Skin epidermis (tissue), 12 donors: ENCODE measurements at regions not wholly inside any gene's neighbourhood (a gene's known extent, or its start where the extent isn't known, plus 50 kb on each side); places are given as distances from the start of the nearest gene placed in this dataset.
"Not testable (repeated sequence)": the region's sequence is repeated elsewhere in the genome, so short reads cannot be mapped to it uniquely, and the experiment has no call there.

Experiments
- H3K27ac ChIP-seq, 21 experiments: fragments of 200-600 bp; sonication (generic) in 11 of 21; one replicate each; pipeline ENCODE4 v1.5.0; 2020; ENCODE audit warnings: mild to moderate bottlenecking in 3 of 21, inconsistent platforms in 2 of 21, moderate library complexity in 2 of 21
- H3K4me3 ChIP-seq, 7 experiments: fragments of 200-600 bp; sonication (generic) in 2 of 7; one replicate each; pipeline ENCODE4 v1.5.0; 2020; ENCODE audit warnings: inconsistent platforms in 2 of 7, mild to moderate bottlenecking in 2 of 7, moderate library complexity in 1 of 7

GRCh38 chr2:155643056-155643775 lies 689.3 kb downstream of the NR4A2 start:
- Histone ChIP-seq H3K27ac (no peak overlapping the region), H3K4me3 (no peak overlapping the region)

DNA sequence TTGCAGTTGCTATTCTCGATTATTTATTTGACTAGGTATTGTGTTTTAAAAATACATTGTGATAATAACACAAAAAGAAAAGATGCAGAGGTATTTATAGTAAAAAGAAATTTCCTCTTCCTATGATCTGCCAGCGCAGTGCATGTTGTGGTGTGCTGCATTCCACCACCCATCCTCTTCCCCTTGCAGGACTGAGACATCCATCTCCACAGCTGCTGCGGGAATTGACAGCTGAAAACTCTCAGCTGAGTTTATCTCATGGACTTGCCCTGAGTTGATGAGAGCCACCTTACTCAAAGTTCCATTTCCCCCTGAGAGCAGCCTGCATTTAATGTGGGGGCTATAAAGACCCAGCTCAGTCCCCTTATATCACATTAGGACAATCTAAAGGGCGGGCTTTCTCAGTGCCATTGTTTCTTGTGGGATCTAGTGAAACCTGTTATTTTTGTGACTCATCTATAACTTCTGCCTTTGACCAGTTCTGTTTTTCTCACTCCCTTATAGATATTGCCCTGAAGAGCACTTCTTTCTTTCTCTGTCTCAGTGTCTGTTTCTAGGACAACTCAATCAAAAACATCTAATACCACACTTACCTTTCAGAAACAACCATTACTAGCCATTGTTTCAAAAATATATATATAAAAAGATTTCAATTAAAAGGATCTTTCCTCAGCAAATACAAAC lies 698.5 kb downstream of the NR4A2 start:
- Histone ChIP-seq H3K27ac (peak overlapping the region in 1 of 21 experiments; percentile 51), H3K4me3 (no peak overlapping the region)

- Histone ChIP-seq H3K4me3 (no peak overlapping the region), H3K27ac (peak overlapping the region in 2 of 21 experiments; percentile 6 to 48)
These were observed 699.3 kb downstream of the NR4A2 start for GRCh38 chr2:155633060-155633839.

DNA sequence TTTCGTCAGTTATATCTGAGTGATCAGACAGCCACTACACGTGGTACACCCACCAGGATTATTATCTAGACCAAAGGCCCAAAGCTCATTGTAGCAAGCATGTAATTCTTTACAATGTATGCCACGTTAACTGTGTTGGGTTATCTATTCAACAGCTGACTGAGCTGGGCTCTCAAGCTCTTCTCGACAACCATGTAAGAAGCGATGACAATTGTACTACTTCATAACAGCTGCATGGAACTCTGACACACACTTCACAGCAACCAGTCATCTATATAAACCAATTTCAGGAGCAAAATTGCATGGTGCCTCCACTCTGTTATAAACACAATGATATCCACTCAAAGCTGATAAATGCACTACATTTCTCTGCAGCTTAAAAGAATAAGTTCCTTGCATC lies 701.8 kb downstream of the NR4A2 start:
- Histone ChIP-seq H3K4me3 (no peak overlapping the region), H3K27ac (no peak overlapping the region)

- Histone ChIP-seq H3K27ac (no peak overlapping the region), H3K4me3 (no peak overlapping the region)
These were observed 710.1 kb downstream of the NR4A2 start for GRCh38 chr2:155622443-155622842.

- H3K27ac ChIP-seq, result no peak overlapping the region
- no peak overlapping the region for H3K4me3 ChIP-seq
These were observed 731.4 kb downstream of the NR4A2 start for GRCh38 chr2:155600914-155601760.

DNA sequence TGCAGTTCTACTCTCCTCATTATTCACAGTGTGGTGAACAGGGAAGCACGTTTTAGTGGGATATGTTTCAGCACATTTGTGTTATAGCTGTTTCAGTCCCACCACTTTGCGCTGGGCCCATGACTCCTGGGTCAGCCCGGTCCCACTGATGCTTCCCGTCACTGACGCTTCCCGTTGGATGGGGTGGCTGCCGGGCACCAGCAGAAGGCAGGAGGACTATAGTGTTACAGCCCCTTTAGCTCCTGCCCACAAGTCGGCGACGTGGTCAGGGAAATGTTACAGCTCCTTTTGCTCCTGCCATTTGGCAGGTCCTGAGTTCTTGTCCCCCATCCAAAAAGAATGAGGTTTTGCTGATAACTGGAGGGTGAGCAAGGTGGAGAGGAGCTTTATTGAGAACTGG lies 732.2 kb downstream of the NR4A2 start:
- Histone ChIP-seq H3K27ac (no peak overlapping the region), H3K4me3 (no peak overlapping the region)

- Histone ChIP-seq H3K27ac (no peak overlapping the region), H3K4me3 (no peak overlapping the region)
These were observed 732.7 kb downstream of the NR4A2 start for GRCh38 chr2:155599834-155600233.

GRCh38 chr2:155583674-155584195 lies 748.8 kb downstream of the NR4A2 start:
- no peak overlapping the region for H3K4me3 ChIP-seq
- H3K27ac ChIP-seq, result no peak overlapping the region

DNA sequence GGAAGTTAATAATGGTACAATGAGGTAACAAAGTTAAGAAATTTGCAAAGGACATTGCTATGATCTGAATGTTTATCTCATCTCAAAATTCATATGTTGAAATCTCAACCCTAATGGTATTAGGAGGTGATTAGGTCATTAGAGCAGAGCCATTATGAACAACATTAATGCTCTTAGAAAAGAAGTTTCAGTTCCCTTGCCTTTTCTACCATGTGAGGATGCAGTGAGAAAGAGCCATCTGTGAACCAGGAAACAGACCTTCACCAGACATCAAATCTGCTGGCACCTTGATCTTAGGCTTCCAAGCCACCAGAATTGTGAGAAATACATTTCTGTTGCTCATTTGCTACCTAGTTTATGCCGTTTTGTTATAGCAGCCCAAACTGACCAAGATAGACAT lies 757.6 kb downstream of the NR4A2 start:
- no peak overlapping the region for H3K27ac ChIP-seq
- H3K4me3 ChIP-seq, result no peak overlapping the region

GRCh38 chr2:155547571-155547970 lies 785.0 kb downstream of the NR4A2 start:
- Histone ChIP-seq H3K27ac (no peak overlapping the region), H3K4me3 (no peak overlapping the region)

- Histone ChIP-seq H3K4me3 (peak overlapping the region in 1 of 7 experiments; percentile 8), H3K27ac (no peak overlapping the region)
These were observed 785.6 kb downstream of the NR4A2 start for GRCh38 chr2:155546721-155547555.

- H3K27ac ChIP-seq, H3K4me3 ChIP-seq: not testable (repeated sequence)
These were observed 793.5 kb downstream of the NR4A2 start for GRCh38 chr2:155539028-155539427.

DNA sequence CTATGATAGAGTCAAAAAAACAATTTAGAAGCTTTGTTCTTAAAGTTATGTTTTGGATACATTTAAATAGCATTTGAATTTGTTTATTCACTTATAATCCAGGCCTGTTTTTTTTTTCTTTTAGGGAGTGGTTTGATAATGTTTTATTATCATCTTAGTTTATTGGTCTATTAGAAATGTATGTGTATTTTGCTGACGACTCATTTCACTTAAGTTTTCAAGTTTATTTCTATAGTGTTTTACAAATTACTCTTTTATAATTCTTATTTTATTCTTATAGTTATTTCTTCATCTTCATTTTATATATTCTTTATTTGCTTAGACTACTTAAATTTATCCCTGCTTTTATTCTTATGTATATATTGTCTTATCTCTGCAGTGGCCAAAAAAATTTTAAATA lies 804.5 kb downstream of the NR4A2 start:
- Histone ChIP-seq H3K27ac (no peak overlapping the region), H3K4me3 (no peak overlapping the region)

GRCh38 chr2:155525199-155525598 lies 807.3 kb downstream of the NR4A2 start:
- Histone ChIP-seq H3K27ac (no peak overlapping the region), H3K4me3 (no peak overlapping the region)

DNA sequence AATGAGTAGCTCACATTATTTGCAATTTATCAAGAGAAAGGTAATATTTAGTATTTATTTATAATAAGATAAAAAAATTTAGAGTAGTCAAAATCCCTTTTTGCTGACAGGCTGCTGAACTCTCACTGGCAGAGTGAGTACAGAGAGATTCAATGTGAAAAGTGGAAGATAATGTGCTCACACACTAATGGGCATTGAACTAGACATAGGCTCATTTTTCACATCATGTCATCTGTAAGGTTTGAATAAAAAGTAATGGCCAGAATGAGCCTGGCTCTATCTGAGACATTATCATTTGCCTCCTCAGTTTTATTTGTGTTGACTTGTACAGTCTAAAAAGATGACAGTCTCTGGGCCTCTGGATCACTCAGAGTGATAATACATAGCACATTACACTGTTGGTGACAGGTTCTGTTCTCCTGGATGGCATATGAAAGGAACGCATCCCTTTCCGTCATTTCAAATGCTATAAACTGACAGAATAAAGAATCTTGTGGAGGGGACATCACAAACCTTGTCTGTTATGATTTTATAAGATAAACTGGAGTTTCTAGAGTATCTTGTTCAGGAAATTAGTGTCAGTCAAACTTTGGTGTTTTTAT lies 812.9 kb downstream of the NR4A2 start:
- no peak overlapping the region for H3K27ac ChIP-seq
- no peak overlapping the region for H3K4me3 ChIP-seq

DNA sequence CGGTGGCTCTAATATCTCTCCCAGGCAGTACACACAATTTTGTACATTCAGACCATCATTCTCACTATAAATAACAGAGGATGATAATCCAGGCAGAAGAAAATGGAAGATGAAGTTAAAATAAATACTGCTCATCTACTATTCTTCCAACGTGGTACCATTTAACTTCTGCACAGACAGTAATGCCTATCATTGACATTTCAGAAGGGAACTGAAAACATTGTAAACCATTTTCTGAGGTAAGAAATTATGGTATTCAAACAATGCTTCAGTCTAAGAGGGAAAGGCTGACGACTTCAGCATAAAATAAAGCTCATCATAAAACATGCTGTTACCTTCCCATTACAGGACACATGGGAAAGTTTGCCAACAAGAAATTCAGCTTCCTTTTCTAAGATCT lies 814.4 kb downstream of the NR4A2 start:
- H3K4me3 ChIP-seq, result no peak overlapping the region
- H3K27ac ChIP-seq, result no peak overlapping the region

GRCh38 chr2:155517362-155517761 lies 815.2 kb downstream of the NR4A2 start:
- Histone ChIP-seq H3K27ac (no peak overlapping the region), H3K4me3 (no peak overlapping the region)
